Smooth muscle cell (in vitro differentiated cells): ENCODE measurements at regions not wholly inside any gene's neighbourhood (a gene's known extent, or its start where the extent isn't known, plus 50 kb on each side); places are given as distances from the start of the nearest gene placed in this dataset.

Source experiments
- DNase-seq: peaks from one replicate; lab custom pipeline; 2025; ENCODE audit not compliant: unreplicated experiment; lab: John Stamatoyannopoulos, UW
- H2AFZ ChIP-seq: fragments of 200-600 bp; sonication (generic); 2 replicates; pipeline ENCODE4 v1.6.0; 2016; ENCODE audit warnings: antibody characterized with exemption, low read depth, mild to moderate bottlenecking
- H3F3A ChIP-seq: fragments of 200-600 bp; sonication (generic); 2 replicates; pipeline ENCODE4 v1.6.0; 2017; ENCODE audit warnings: antibody characterized with exemption, low read depth
- H3K27ac ChIP-seq: fragments of 200-600 bp; sonication (generic); 2 replicates; pipeline ENCODE4 v1.5.1; 2016; ENCODE audit warnings: low read depth, mild to moderate bottlenecking
- H3K27me3 ChIP-seq: fragments of 200-600 bp; sonication (generic); 2 replicates; pipeline ENCODE4 v1.6.1; 2016; ENCODE audit warnings: low read depth, mild to moderate bottlenecking
- H3K36me3 ChIP-seq: fragments of 200-600 bp; sonication (generic); 2 replicates; pipeline ENCODE4 v1.5.1; 2016; ENCODE audit warnings: low read depth
- H3K4me1 ChIP-seq: fragments of 200-600 bp; sonication (generic); 2 replicates; pipeline ENCODE4 v1.5.1; 2016; ENCODE audit warnings: low read depth
- H3K4me2 ChIP-seq: fragments of 200-600 bp; sonication (generic); 2 replicates; pipeline ENCODE4 v1.6.0; 2016; ENCODE audit warnings: mild to moderate bottlenecking
- H3K4me3 ChIP-seq: fragments of 200-600 bp; sonication (generic); 2 replicates; pipeline ENCODE4 v1.5.1; 2016; ENCODE audit warnings: mild to moderate bottlenecking
- H3K79me2 ChIP-seq: fragments of 200-600 bp; sonication (generic); 2 replicates; pipeline ENCODE4 v1.6.0; 2016; ENCODE audit warnings: low read depth, mild to moderate bottlenecking
- H3K9ac ChIP-seq: fragments of 200-600 bp; sonication (generic); 2 replicates; pipeline ENCODE4 v1.6.0; 2016; ENCODE audit warnings: low read depth
- H3K9me3 ChIP-seq: fragments of 200-600 bp; sonication (generic); replicated peaks from 2 replicates; pipeline ENCODE4 v1.5.1; 2016; ENCODE audit warnings: low read depth
- H4K20me1 ChIP-seq: fragments of 200-600 bp; sonication (generic); 2 replicates; pipeline ENCODE4 v1.6.0; 2016; ENCODE audit warnings: low read depth
- WGBS: methylation state at CpG from one replicate; pipeline ENCODE4 v1.1.7; 2016; ENCODE audit warnings: low lambda C conversion rate; 5-methylcytosine and 5-hydroxymethylcytosine counted together
- TF ChIP-seq, protein P1 (sequence below): fragments of 200-600 bp; sonication (generic); IDR thresholded peaks from 2 replicates; pipeline ENCODE4 v1.5.1; 2017; ENCODE audit warnings: borderline replicate concordance, mild to moderate bottlenecking, antibody characterized with exemption; ENCODE audit not compliant: insufficient read depth, poor library complexity, severe bottlenecking

DNA sequence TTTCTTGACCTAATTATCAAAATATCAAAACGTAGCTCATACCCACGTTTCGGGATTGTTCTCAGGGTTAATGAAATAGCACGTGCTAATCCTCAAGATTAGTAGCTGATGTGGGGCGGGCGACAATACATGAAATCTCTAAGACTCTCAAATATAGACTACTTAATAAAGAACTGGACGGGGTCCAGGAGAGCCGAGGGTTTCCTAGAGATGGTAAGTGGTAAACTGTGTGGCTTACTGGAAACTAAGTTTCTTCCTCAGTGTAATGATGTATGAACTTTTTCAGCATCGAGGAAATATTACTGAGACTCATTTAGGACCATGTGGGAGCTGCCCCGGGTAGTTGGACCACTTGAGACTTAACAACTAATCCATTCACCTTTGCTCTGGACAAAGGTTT, 453.3 kb upstream of the SALL3 start:
- H3K9me3 ChIP-seq, result no peaks in the 10 kb centered on the region
- H2AFZ ChIP-seq, result no peak overlapping the region
- no peaks in the 10 kb centered on the region for H4K20me1 ChIP-seq
- DNase-seq, result no peak
- no peak overlapping the region for H3K27ac ChIP-seq
- no peaks in the 10 kb centered on the region for H3K36me3 ChIP-seq
- H3F3A ChIP-seq, result no peaks in the 10 kb centered on the region
- no peak overlapping the region for H3K4me3 ChIP-seq
- no peak overlapping the region for H3K9ac ChIP-seq
- no peaks in the 10 kb centered on the region for H3K27me3 ChIP-seq
- TF ChIP-seq, protein P1, sequence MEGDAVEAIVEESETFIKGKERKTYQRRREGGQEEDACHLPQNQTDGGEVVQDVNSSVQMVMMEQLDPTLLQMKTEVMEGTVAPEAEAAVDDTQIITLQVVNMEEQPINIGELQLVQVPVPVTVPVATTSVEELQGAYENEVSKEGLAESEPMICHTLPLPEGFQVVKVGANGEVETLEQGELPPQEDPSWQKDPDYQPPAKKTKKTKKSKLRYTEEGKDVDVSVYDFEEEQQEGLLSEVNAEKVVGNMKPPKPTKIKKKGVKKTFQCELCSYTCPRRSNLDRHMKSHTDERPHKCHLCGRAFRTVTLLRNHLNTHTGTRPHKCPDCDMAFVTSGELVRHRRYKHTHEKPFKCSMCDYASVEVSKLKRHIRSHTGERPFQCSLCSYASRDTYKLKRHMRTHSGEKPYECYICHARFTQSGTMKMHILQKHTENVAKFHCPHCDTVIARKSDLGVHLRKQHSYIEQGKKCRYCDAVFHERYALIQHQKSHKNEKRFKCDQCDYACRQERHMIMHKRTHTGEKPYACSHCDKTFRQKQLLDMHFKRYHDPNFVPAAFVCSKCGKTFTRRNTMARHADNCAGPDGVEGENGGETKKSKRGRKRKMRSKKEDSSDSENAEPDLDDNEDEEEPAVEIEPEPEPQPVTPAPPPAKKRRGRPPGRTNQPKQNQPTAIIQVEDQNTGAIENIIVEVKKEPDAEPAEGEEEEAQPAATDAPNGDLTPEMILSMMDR, result no peak
- WGBS, result 90% methylated on average over 10 of the region's 10 CpGs
- H3K79me2 ChIP-seq, result no peaks in the 10 kb centered on the region
- H3K4me2 ChIP-seq, result no peak overlapping the region
- H3K4me1 ChIP-seq, result peaks cover 6% of the 10 kb centered on the region

DNA sequence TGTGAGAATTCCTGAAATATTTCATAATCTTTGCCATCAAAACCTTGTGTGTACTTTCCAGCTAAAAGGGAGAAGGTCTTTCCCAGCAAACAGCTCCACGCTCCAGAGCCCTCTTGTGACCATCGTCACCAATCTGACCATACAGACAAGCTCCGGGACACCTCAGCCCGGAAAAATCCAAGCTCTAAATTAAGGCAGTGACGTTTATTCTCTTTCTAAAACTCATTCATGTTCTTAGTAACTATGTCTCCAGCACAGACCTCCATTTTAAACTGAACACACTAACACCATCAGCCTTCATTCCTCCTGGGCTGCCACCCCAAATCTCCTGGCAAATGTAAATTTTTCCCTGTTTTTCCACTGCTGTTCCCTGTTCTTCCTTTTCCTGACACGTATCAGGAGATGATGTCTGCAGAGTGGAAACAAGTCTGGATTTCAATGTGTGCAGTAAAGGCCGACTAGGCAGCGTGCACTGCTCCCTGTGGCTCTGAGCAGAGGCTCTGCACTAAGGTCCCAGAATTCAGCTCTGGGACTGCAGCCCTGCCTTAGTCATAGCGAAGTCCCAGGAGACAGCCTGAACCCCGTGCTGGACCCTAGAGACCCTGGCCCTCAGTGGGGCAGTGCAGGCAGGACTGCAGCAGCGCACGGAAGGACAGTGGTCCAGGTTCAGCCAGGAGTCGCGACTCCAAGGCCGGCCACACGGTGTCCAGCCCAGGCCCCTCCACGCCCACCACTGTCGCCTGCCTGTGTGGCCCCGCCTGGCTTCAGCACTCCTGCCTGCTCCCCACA, 452.5 kb upstream of the SALL3 start:
- H3F3A ChIP-seq, result no peaks in the 10 kb centered on the region
- H3K27ac ChIP-seq, result no peak overlapping the region
- TF ChIP-seq, protein P1, result no peak
- H3K4me1 ChIP-seq, result peaks cover 6% of the 10 kb centered on the region
- no peaks in the 10 kb centered on the region for H3K36me3 ChIP-seq
- no peaks in the 10 kb centered on the region for H3K9me3 ChIP-seq
- H4K20me1 ChIP-seq, result no peaks in the 10 kb centered on the region
- no peaks in the 10 kb centered on the region for H3K27me3 ChIP-seq
- DNase-seq, result no peak
- no peak overlapping the region for H3K4me3 ChIP-seq
- H3K4me2 ChIP-seq, result no peak overlapping the region
- no peak overlapping the region for H3K9ac ChIP-seq
- no peak overlapping the region for H2AFZ ChIP-seq
- WGBS, result 82% methylated on average over 17 of the region's 19 CpGs
- H3K79me2 ChIP-seq, result no peaks in the 10 kb centered on the region

DNA sequence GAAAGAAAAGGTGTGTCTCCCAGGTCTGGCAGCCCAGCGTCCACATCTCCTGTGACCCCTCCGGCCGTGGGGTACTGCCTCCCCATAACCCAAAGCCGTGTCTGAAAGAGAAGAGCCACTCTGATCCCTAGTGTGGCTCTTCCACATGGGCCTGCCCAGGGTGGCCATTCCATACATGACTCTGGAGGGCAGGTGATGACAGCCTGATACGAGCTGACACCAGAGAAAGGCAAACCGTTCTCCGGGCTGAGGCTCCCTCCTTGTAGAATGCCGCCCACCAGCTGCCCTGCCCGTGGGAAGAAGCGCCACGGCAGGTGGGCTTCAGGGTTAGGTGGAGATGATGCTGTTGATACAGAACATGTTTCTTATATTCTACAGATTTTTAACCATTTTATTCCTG, 451.6 kb upstream of the SALL3 start:
- H3K36me3 ChIP-seq, result no peaks in the 10 kb centered on the region
- no peaks in the 10 kb centered on the region for H3F3A ChIP-seq
- H3K4me3 ChIP-seq, result no peak overlapping the region
- no peaks in the 10 kb centered on the region for H3K27me3 ChIP-seq
- H3K4me2 ChIP-seq, result no peak overlapping the region
- H3K79me2 ChIP-seq, result no peaks in the 10 kb centered on the region
- no peak for DNase-seq
- no peak overlapping the region for H3K27ac ChIP-seq
- H3K9me3 ChIP-seq, result no peaks in the 10 kb centered on the region
- no peak overlapping the region for H2AFZ ChIP-seq
- TF ChIP-seq, protein P1, result no peak
- peaks cover 6% of the 10 kb centered on the region for H3K4me1 ChIP-seq
- WGBS, result 89% methylated on average over 11 of the region's 11 CpGs
- H3K9ac ChIP-seq, result no peak overlapping the region
- no peaks in the 10 kb centered on the region for H4K20me1 ChIP-seq
